ENCODE measurements at regions not wholly inside any gene's neighbourhood (a gene's known extent, or its start where the extent isn't known, plus 50 kb on each side); places are given as distances from the start of the nearest gene placed in this dataset.

GRCh38 chr9:120040896-120041295, 539.1 kb downstream of the CDK5RAP2 start:
- Mint-ChIP-seq H3K9me3 (ENCODE audit: insufficient read depth) (peaks cover 3% of the 10 kb centered on the region), H3K27me3 (no peaks in the 10 kb centered on the region), H3K4me3 (no peak overlapping the region), H3K4me1 (no peaks in the 10 kb centered on the region), H3K27ac (no peak overlapping the region)
- ChIA-PET CTCF (interaction anchor here (1.0 to 1.2 kb wide), 2 partner anchors 10 to 72 kb away, joined by 3 read pairs; no protein-coding TSS in a partner anchor), POLR2A (no interaction called here)
- no CpG with 5 or more reads among the region's 4 CpGs for WGBS (ENCODE audit: insufficient coverage)
- TF ChIP-seq, protein P1, sequence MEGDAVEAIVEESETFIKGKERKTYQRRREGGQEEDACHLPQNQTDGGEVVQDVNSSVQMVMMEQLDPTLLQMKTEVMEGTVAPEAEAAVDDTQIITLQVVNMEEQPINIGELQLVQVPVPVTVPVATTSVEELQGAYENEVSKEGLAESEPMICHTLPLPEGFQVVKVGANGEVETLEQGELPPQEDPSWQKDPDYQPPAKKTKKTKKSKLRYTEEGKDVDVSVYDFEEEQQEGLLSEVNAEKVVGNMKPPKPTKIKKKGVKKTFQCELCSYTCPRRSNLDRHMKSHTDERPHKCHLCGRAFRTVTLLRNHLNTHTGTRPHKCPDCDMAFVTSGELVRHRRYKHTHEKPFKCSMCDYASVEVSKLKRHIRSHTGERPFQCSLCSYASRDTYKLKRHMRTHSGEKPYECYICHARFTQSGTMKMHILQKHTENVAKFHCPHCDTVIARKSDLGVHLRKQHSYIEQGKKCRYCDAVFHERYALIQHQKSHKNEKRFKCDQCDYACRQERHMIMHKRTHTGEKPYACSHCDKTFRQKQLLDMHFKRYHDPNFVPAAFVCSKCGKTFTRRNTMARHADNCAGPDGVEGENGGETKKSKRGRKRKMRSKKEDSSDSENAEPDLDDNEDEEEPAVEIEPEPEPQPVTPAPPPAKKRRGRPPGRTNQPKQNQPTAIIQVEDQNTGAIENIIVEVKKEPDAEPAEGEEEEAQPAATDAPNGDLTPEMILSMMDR (IDR thresholded peaks at IDR 0.05): no peak
- no peak for TF ChIP-seq EZH2 (IDR thresholded peaks at IDR 0.05; ENCODE audit: borderline replicate concordance, insufficient read depth, low read depth, low read length, poor library complexity, severe bottlenecking)
- Histone ChIP-seq H3K36me3 (replicated peaks in 1 of 2; ENCODE audit: control extremely low read depth in 1 of 2, control insufficient read depth in 1 of 2, extremely low read depth in 1 of 2, insufficient read depth in 2 of 2, low read length in 1 of 2) (no peaks in the 10 kb centered on the region), H3K4me2 (replicated peaks; ENCODE audit: low read depth, low read length, poor library complexity, severe bottlenecking) (no peak overlapping the region), H3K27me3 (replicated peaks in 1 of 4; ENCODE audit: control extremely low read depth in 1 of 4, control insufficient read depth in 3 of 4, insufficient read depth in 4 of 4, low read length in 3 of 4) (no peaks in the 10 kb centered on the region), H3K9me3 (ENCODE audit: control extremely low read depth in 1 of 3, control insufficient read depth in 2 of 3, insufficient read depth in 1 of 3, low read length in 2 of 3) (peaks cover 0 to 12% (median 0%) of the 10 kb centered on the region in 3 donors), H3K4me3 (ENCODE audit: control extremely low read depth in 1 of 5, extremely low read depth in 1 of 5, insufficient read depth in 1 of 5, low read depth in 2 of 5, low read length in 4 of 5) (no peak overlapping the region), H3K4me1 (ENCODE audit: control insufficient read depth in 2 of 2, insufficient read depth in 2 of 2, low read length in 2 of 2) (no peaks in the 10 kb centered on the region), H3K27ac (ENCODE audit: low read length in 2 of 2) (no peak overlapping the region), H3K9ac (ENCODE audit: low read length) (no peak overlapping the region), H4K20me1 (ENCODE audit: control insufficient read depth, insufficient read depth, low read length, poor library complexity, severe bottlenecking) (no peaks in the 10 kb centered on the region), H2AFZ (ENCODE audit: insufficient read depth, low read depth, low read length, poor library complexity, severe bottlenecking) (no peak overlapping the region), H3K79me2 (ENCODE audit: control insufficient read depth, insufficient read depth, low read length) (no peaks in the 10 kb centered on the region)
- no peak for ATAC-seq (ENCODE audit: low read depth)
- DNase-seq: no peak
- intact Hi-C loops (cut with micrococcal nuclease): no loop called here

GRCh38 chr9:120038342-120038741, 541.6 kb downstream of the CDK5RAP2 start:
- WGBS (ENCODE audit: insufficient coverage): 95% methylated on average over 2 of the region's 4 CpGs
- H3K79me2 ChIP-seq (ENCODE audit: control insufficient read depth, insufficient read depth, low read length): no peaks in the 10 kb centered on the region
- H3K9me3 ChIP-seq (ENCODE audit: control extremely low read depth in 1 of 3, control insufficient read depth in 2 of 3, insufficient read depth in 1 of 3, low read length in 2 of 3): peaks cover 0 to 15% (median 0%) of the 10 kb centered on the region in 3 donors
- intact Hi-C loops (cut with micrococcal nuclease): no loop called here
- ATAC-seq (ENCODE audit: low read depth) (no peak), DNase-seq (no peak)
- no peak overlapping the region for H3K4me2 ChIP-seq (replicated peaks; ENCODE audit: low read depth, low read length, poor library complexity, severe bottlenecking)
- no peaks in the 10 kb centered on the region for H3K4me1 ChIP-seq (ENCODE audit: control insufficient read depth in 2 of 2, insufficient read depth in 2 of 2, low read length in 2 of 2)
- H3K27ac ChIP-seq (ENCODE audit: low read length in 2 of 2): no peak overlapping the region
- POLR2A ChIA-PET: no interaction called here
- no peak overlapping the region for H3K4me3 Mint-ChIP-seq
- no peak overlapping the region for H2AFZ ChIP-seq (ENCODE audit: insufficient read depth, low read depth, low read length, poor library complexity, severe bottlenecking)
- TF ChIP-seq, protein P1 (IDR thresholded peaks at IDR 0.05): no peak
- TF ChIP-seq EZH2 (IDR thresholded peaks at IDR 0.05; ENCODE audit: borderline replicate concordance, insufficient read depth, low read depth, low read length, poor library complexity, severe bottlenecking): no peak
- CTCF ChIA-PET: no interaction called here
- H3K9me3 Mint-ChIP-seq (ENCODE audit: insufficient read depth): peaks cover 2% of the 10 kb centered on the region
- no peaks in the 10 kb centered on the region for H3K36me3 ChIP-seq (replicated peaks in 1 of 2; ENCODE audit: control extremely low read depth in 1 of 2, control insufficient read depth in 1 of 2, extremely low read depth in 1 of 2, insufficient read depth in 2 of 2, low read length in 1 of 2)
- no peaks in the 10 kb centered on the region for H3K4me1 Mint-ChIP-seq
- no peaks in the 10 kb centered on the region for H4K20me1 ChIP-seq (ENCODE audit: control insufficient read depth, insufficient read depth, low read length, poor library complexity, severe bottlenecking)
- no peak overlapping the region for H3K27ac Mint-ChIP-seq
- no peaks in the 10 kb centered on the region for H3K27me3 Mint-ChIP-seq
- H3K27me3 ChIP-seq (replicated peaks in 1 of 4; ENCODE audit: control extremely low read depth in 1 of 4, control insufficient read depth in 3 of 4, insufficient read depth in 4 of 4, low read length in 3 of 4): no peaks in the 10 kb centered on the region
- H3K4me3 ChIP-seq (ENCODE audit: control extremely low read depth in 1 of 5, extremely low read depth in 1 of 5, insufficient read depth in 1 of 5, low read depth in 2 of 5, low read length in 4 of 5): no peak overlapping the region
- no peak overlapping the region for H3K9ac ChIP-seq (ENCODE audit: low read length)
